Stromal cell of bone marrow (primary cell): ENCODE measurements at regions not wholly inside any gene's neighbourhood (a gene's known extent, or its start where the extent isn't known, plus 50 kb on each side); places are given as distances from the start of the nearest gene placed in this dataset.
"Not testable (repeated sequence)": the region's sequence is repeated elsewhere in the genome, so short reads cannot be mapped to it uniquely, and the experiment has no call there.

Experiments used
- DNase-seq: peaks from one replicate; pipeline ENCODE4 v3.0.0-alpha.2; 2012; ENCODE audit warnings: low read depth

DNA sequence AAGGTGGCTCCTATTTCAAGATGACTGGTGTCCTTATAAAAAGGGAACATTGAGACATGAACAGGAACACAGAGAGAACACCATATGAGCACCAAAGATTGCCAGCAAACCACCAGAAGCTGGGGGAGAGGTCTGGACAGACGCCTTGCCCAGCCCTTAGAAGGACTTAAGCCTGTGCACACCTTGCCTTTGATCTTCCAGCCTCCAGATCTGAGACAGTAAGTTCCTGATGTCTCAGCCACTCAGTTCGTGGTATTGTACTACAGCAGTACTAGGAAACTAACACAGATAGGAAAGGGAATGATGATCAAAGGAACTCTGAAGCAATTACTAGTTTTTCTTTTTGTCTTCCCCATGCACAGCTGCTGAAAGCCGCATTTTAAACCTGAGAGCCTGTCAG lies 137.3 kb upstream of the FHL2 start:
- DNase-seq = no peak

DNA sequence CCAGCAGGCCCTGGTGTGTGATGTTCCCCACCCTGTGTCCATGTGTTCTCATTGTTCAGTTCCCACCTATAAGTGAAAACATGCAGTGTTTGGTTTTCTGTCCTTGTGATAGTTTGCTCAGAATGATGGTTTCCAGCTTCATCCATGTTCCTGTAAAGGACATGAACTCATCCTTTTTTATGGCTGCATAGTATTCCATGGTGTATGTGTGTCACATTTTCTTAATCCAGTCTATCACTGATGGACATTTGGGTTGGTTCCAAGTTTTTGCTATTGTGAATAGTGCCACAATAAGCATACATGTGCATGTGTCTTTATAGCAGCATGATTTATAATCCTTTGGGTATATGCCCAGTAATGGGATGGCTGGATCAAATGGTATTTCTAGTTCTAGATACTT lies 130.4 kb upstream of the FHL2 start:
- not testable (repeated sequence) for DNase-seq

GRCh38 chr2:105526000-105526925 lies 127.4 kb upstream of the FHL2 start:
- DNase-seq = no peak

DNA sequence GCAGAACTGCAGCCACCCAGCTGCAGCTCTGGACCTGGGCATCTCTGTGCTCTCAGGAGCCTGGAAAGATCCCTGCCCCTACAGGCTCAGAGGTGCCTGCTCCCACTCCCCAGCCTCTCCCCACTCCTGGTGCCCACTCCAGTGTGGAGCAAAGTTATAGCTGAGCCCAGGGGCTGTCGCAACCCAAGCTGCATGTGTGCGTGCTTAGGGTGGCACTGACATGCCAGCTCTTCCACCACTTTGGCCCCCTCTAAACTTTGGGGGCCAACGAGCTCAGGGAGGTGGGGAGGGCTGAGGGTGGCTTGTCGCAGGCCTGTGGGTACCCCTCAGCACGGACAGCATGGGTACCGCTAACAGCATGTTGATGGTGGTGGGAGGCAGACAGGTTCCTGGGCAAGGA lies 126.3 kb upstream of the FHL2 start:
- DNase-seq = no peak

GRCh38 chr2:105522645-105523044 lies 123.8 kb upstream of the FHL2 start:
- no peak for DNase-seq

DNA sequence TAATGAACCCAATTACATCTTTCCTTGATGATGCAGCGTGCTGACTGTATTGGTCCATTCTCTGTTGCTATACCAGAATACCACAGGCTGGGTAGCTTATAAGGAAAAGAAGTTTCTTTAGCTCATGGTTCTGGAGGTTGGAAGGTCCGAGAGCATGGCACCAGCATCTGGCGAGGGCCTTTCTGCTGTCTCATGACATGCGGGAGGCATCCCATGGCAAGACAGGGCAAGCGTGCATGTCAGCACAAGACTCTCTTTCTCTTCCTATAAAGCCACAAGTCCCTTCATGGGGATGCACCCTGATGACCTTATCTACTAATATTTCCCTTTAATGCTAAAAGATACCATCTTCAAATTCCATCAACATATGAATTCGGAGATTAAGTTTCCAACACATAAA lies 122.8 kb upstream of the FHL2 start:
- no peak for DNase-seq

GRCh38 chr2:105521176-105521575 lies 122.3 kb upstream of the FHL2 start:
- DNase-seq = no peak

GRCh38 chr2:105519516-105519915 lies 120.7 kb upstream of the FHL2 start:
- DNase-seq = no peak

GRCh38 chr2:105518897-105519296 lies 120.0 kb upstream of the FHL2 start:
- DNase-seq = no peak

DNA sequence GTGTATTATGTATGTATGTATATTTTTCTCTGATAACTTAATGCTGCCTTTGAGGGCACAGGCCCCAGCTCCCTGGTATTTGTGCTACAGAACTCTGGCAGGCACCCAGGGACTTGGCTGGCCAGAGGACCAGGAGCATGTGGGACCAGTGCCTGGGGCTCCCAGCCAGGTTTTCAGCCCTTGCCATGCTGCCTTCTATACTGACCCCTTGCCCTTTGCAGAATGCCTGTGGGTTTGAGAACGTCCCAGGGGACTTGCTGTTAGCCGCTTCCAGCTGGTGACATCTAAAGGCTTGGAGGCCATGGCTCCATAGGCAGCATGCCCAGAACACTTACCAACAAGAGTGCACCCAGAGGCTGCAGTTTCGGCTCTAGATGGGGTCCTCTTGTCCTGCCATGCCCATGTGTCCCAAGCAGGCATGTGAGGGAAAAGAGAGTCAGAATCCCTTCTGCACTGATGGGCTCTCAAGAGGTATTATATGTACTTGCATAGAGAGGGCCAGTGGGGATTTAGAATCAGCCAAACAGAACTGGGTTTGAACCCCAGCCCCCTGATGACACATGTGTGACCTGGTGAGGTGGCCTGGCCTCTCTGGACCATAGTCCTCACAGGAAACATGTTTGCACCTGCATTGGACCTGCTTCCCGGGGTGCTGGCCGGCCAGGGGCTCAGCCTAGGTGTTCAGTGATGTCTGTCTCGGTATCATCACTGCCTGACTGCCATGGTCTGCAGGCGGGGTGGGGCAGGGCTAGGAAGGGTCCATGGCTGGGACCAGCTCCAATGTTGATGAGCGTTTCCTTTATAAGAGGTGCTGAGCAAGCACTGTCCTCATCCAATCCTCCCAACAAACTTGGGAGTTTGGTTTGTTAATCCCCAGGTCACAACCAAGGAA lies 119.2 kb upstream of the FHL2 start:
- peak; percentile 66 for DNase-seq

DNA sequence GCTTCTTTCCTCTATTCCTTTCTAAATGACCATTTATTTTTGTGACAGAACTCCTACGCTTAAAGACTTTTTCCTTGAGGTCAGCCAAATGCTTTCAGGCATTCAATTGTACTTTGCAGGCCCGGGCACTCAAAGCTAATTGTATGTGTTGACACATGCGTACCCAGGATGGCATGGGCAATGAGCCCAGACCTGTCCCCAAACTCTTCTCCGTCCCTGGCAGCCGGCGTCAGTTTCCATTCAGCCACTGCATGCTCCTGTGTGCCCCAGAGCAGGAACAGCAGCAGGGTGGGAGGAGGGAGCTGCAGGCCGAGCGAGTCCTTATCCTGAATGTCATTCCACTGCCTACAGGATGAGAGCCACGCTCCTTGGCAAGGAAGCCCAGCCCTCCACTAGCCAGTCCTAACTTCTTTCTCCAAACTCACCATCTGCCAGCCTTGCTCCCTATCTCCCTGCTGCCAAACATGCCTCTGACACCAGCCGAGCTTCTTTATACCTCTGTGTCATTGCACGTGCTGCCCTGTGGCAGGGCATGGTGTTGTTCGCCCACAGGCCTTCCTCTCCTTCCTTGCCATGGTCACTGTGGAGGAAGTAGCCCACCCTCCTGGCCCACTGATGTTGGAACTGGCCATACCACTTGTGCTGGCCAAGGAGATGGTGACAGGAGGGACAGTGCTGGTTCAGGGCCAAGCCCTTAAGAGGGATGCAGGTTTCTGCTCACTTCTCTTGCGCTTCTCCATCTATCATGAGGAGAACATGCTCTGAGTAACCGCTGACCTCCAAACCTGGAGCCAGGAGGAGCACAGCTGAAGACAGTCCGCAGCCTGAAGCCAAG lies 116.9 kb upstream of the FHL2 start:
- no peak for DNase-seq

GRCh38 chr2:105514576-105514975 lies 115.7 kb upstream of the FHL2 start:
- no peak for DNase-seq

DNA sequence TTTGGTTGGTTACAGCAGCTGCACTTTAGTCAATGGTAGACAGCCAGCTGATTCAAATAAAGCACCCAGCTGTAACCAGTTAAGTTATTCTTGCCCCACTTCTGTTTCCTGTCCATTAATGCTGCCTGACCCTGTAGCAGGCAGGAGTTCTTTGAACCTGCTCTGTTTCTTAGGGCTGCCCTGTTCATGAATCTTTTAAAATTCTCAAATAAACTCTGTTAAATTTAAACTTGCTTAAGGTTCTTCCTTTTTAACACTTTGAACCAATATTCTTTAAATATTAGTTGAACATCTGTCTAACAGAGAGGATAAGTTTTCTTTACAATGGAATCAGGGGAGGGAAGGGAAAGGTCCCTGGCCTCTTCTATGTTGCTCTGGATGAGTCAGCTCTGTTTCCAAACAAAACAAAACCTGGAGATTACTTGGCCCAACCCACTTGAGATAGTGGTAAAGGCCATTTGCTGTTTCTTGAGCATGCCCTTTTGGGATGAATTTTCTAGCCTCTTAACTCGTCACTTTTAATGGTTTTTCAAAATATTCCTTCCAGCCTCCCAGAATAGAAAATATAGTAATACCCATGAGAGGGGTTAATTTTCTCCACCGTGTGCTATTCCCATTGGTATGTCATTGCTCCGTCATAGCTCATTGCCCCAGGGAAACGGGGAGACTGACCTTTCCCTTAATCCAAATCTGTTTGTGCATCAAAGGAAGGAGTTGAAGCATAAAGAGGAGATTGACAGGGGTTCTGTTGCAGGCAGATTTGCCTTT lies 112.1 kb upstream of the FHL2 start:
- DNase-seq = no peak

GRCh38 chr2:105509269-105510086 lies 110.6 kb upstream of the FHL2 start:
- DNase-seq = no peak

- not testable (repeated sequence) for DNase-seq
These were observed 108.0 kb upstream of the FHL2 start for GRCh38 chr2:105506860-105507259.

- DNase-seq = no peak
These were observed 105.6 kb upstream of the FHL2 start for GRCh38 chr2:105504459-105504858.

DNA sequence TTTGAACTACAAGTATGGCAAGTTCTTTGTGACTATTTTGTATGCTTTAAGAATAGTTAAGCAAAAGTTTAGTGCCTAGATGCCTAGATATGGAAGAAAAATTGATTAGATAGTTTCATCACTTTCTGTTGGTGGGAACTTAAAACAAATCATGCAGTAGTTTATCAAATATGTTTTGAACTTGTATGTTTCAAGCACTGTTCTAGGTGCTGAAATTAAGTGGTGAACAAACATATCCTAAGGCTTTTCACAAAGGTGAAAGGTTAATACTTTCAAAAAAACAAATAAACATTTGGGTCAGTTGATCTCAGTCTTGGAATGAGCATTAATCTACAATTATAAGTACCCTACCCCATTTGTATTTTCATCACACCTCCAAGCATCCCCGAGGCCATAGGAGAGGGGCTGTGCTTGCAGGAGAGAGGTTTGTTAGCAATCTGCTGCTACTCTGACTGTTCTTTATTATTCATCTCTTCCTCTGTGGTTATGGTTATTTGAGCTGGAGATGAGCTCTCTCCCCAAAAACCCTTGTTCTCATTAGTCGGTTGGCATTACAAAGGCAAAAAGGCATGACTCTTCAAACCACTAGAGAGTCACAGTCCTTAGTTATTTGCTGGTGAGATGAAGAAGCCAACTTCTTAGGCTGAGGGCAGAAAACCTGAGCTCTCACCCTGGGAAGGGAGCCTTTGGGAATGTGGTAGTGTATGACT lies 103.9 kb upstream of the FHL2 start:
- DNase-seq = peak; percentile 57

- no peak for DNase-seq
These were observed 99.5 kb upstream of the FHL2 start for GRCh38 chr2:105498281-105498846.

DNA sequence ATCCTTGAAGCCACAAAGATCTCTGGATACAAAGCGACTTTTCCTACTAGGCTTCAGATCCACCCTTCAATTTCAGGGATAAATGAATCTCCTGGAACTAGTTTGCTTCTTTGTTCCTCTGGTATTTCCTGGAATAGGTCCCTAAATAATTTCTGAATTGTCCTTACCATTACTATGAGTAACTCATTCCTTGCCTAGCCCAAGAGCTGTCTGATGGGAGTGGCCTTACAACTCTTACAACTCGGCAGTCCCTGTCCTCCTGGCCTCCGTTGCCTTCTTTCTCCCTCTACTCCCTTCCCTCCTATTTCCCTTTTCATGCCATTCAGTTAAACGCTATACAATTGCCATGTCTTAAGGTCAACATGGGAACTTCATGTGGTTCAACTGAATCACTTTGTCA lies 98.2 kb upstream of the FHL2 start:
- no peak for DNase-seq
